ENCODE measurements at regions not wholly inside any gene's neighbourhood (a gene's known extent, or its start where the extent isn't known, plus 50 kb on each side); places are given as distances from the start of the nearest gene placed in this dataset.

- no peak for TF ChIP-seq POLR2AphosphoS5 (IDR thresholded peaks at IDR 0.05)
- TF ChIP-seq, protein P1, sequence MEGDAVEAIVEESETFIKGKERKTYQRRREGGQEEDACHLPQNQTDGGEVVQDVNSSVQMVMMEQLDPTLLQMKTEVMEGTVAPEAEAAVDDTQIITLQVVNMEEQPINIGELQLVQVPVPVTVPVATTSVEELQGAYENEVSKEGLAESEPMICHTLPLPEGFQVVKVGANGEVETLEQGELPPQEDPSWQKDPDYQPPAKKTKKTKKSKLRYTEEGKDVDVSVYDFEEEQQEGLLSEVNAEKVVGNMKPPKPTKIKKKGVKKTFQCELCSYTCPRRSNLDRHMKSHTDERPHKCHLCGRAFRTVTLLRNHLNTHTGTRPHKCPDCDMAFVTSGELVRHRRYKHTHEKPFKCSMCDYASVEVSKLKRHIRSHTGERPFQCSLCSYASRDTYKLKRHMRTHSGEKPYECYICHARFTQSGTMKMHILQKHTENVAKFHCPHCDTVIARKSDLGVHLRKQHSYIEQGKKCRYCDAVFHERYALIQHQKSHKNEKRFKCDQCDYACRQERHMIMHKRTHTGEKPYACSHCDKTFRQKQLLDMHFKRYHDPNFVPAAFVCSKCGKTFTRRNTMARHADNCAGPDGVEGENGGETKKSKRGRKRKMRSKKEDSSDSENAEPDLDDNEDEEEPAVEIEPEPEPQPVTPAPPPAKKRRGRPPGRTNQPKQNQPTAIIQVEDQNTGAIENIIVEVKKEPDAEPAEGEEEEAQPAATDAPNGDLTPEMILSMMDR (IDR thresholded peaks at IDR 0.05), result no peak
- no peak for TF ChIP-seq EP300 (IDR thresholded peaks at IDR 0.05)
These were observed 168.8 kb downstream of the KATNAL1 start for GRCh38 chr13:30138511-30138910.
